ENCODE measurements at regions not wholly inside any gene's neighbourhood (a gene's known extent, or its start where the extent isn't known, plus 50 kb on each side); places are given as distances from the start of the nearest gene placed in this dataset.

- H3K4me1 Mint-ChIP-seq: no peaks in the 10 kb centered on the region
- H3K27ac ChIP-seq (ENCODE audit: low read length in 2 of 2): no peak overlapping the region
- POLR2A ChIA-PET: no interaction called here
- H3K9me3 Mint-ChIP-seq (ENCODE audit: insufficient read depth): no peaks in the 10 kb centered on the region
- no peaks in the 10 kb centered on the region for H3K9me3 ChIP-seq (ENCODE audit: control extremely low read depth in 1 of 3, control insufficient read depth in 2 of 3, insufficient read depth in 1 of 3, low read length in 2 of 3)
- H3K4me3 ChIP-seq (ENCODE audit: control extremely low read depth in 1 of 5, extremely low read depth in 1 of 5, insufficient read depth in 1 of 5, low read depth in 2 of 5, low read length in 4 of 5): no peak overlapping the region
- H3K36me3 ChIP-seq (replicated peaks in 1 of 2; ENCODE audit: control extremely low read depth in 1 of 2, control insufficient read depth in 1 of 2, extremely low read depth in 1 of 2, insufficient read depth in 2 of 2, low read length in 1 of 2): no peaks in the 10 kb centered on the region
- H2AFZ ChIP-seq (ENCODE audit: insufficient read depth, low read depth, low read length, poor library complexity, severe bottlenecking): no peak overlapping the region
- H3K27ac Mint-ChIP-seq: no peak overlapping the region
- ATAC-seq (ENCODE audit: low read depth): no peak
- H3K4me3 Mint-ChIP-seq: no peak overlapping the region
- H3K4me1 ChIP-seq (ENCODE audit: control insufficient read depth in 2 of 2, insufficient read depth in 2 of 2, low read length in 2 of 2): no peaks in the 10 kb centered on the region
- no peaks in the 10 kb centered on the region for H3K79me2 ChIP-seq (ENCODE audit: control insufficient read depth, insufficient read depth, low read length)
- intact Hi-C loops (cut with micrococcal nuclease): no loop called here
- peaks cover 0 to 3% (median 0%) of the 10 kb centered on the region in 4 experiments for H3K27me3 ChIP-seq (replicated peaks in 1 of 4; ENCODE audit: control extremely low read depth in 1 of 4, control insufficient read depth in 3 of 4, insufficient read depth in 4 of 4, low read length in 3 of 4)
- CTCF ChIA-PET: no interaction called here
- H3K9ac ChIP-seq (ENCODE audit: low read length): no peak overlapping the region
- peaks cover 8% of the 10 kb centered on the region for H3K27me3 Mint-ChIP-seq
- no peaks in the 10 kb centered on the region for H4K20me1 ChIP-seq (ENCODE audit: control insufficient read depth, insufficient read depth, low read length, poor library complexity, severe bottlenecking)
- TF ChIP-seq CTCF (IDR thresholded peaks at IDR 0.05) (no peak), EZH2 (IDR thresholded peaks at IDR 0.05; ENCODE audit: borderline replicate concordance, insufficient read depth, low read depth, low read length, poor library complexity, severe bottlenecking) (no peak)
- DNase-seq: no peak
- no peak overlapping the region for H3K4me2 ChIP-seq (replicated peaks; ENCODE audit: low read depth, low read length, poor library complexity, severe bottlenecking)
These were observed 488.7 kb upstream of the SPRED2 start for GRCh38 chr2:65921116-65921515.

DNA sequence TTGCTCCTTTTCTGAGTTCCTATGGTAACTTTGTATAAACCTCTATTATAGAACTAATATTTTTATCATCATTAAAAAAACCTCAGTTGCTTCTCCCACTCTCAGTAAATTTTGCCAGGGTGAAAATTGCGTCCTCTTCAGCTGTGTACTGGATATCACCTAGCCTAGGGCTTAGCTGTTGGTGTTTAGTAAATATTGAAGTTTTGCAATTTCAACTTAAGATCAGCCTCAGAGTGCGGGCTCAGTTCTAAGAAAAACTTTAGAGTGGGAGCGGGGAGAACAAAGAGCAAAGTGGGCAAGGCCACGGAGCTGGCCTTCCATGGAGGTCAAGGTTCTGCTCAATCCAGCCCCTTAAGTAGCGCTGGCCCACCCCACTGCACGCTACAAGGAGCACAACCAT, 488.3 kb upstream of the SPRED2 start:
- ATAC-seq (ENCODE audit: low read depth) (no peak), DNase-seq (no peak)
- Histone ChIP-seq H3K36me3 (replicated peaks in 1 of 2; ENCODE audit: control extremely low read depth in 1 of 2, control insufficient read depth in 1 of 2, extremely low read depth in 1 of 2, insufficient read depth in 2 of 2, low read length in 1 of 2) (no peaks in the 10 kb centered on the region), H3K79me2 (ENCODE audit: control insufficient read depth, insufficient read depth, low read length) (no peaks in the 10 kb centered on the region), H3K4me2 (replicated peaks; ENCODE audit: low read depth, low read length, poor library complexity, severe bottlenecking) (no peak overlapping the region), H3K9ac (ENCODE audit: low read length) (no peak overlapping the region), H3K4me1 (ENCODE audit: control insufficient read depth in 2 of 2, insufficient read depth in 2 of 2, low read length in 2 of 2) (no peaks in the 10 kb centered on the region), H3K4me3 (ENCODE audit: control extremely low read depth in 1 of 5, extremely low read depth in 1 of 5, insufficient read depth in 1 of 5, low read depth in 2 of 5, low read length in 4 of 5) (no peak overlapping the region), H3K9me3 (ENCODE audit: control extremely low read depth in 1 of 3, control insufficient read depth in 2 of 3, insufficient read depth in 1 of 3, low read length in 2 of 3) (no peaks in the 10 kb centered on the region), H3K27ac (ENCODE audit: low read length in 2 of 2) (no peak overlapping the region), H4K20me1 (ENCODE audit: control insufficient read depth, insufficient read depth, low read length, poor library complexity, severe bottlenecking) (no peaks in the 10 kb centered on the region), H2AFZ (ENCODE audit: insufficient read depth, low read depth, low read length, poor library complexity, severe bottlenecking) (no peak overlapping the region), H3K27me3 (replicated peaks in 1 of 4; ENCODE audit: control extremely low read depth in 1 of 4, control insufficient read depth in 3 of 4, insufficient read depth in 4 of 4, low read length in 3 of 4) (peaks cover 0 to 3% (median 0%) of the 10 kb centered on the region in 4 experiments)
- CTCF ChIA-PET: no interaction called here
- TF ChIP-seq EZH2 (IDR thresholded peaks at IDR 0.05; ENCODE audit: borderline replicate concordance, insufficient read depth, low read depth, low read length, poor library complexity, severe bottlenecking) (no peak), CTCF (IDR thresholded peaks at IDR 0.05) (no peak)
- POLR2A ChIA-PET: no interaction called here
- H3K27me3 Mint-ChIP-seq: peaks cover 8% of the 10 kb centered on the region
- no peak overlapping the region for H3K4me3 Mint-ChIP-seq
- no peak overlapping the region for H3K27ac Mint-ChIP-seq
- WGBS (ENCODE audit: insufficient coverage): 96% methylated on average over 5 of the region's 6 CpGs
- no peaks in the 10 kb centered on the region for H3K9me3 Mint-ChIP-seq (ENCODE audit: insufficient read depth)
- no peaks in the 10 kb centered on the region for H3K4me1 Mint-ChIP-seq
- intact Hi-C loops (cut with micrococcal nuclease): no loop called here

All from B cell (primary cell).